ENCODE measurements at regions not wholly inside any gene's neighbourhood (a gene's known extent, or its start where the extent isn't known, plus 50 kb on each side); places are given as distances from the start of the nearest gene placed in this dataset.

DNA sequence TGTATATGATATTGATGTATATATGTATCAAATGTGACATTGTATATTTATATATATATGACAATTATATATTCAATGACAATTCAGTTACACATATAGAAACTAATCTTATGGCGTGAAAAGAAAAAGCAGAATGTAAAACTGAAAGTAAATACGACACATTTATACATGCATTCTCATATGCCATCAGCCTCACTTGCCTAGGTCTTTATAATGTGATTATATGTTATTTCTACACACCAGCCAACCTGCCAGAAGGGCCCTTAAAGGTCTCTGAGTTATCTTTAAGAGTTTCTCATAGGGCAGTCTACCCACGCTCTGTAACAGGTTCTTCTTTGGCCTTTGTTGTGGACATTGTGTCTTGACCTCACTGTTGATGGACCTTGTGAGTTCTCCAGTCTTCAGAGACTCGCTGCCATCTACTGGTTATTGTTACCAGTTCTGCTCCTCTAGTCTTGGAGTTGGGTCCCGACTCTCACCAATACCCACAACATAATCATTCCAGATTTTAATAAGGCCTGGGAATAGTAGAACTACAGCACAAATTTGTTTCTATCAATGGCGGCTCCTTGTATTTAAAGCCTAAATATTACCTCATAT lies 371.5 kb upstream of the GOLIM4 start:
- H3K36me3 Mint-ChIP-seq (ENCODE audit: insufficient read depth) = no peaks in the 10 kb centered on the region
- peaks cover 10% of the 10 kb centered on the region for H3K9me3 Mint-ChIP-seq
- no peaks in the 10 kb centered on the region for H3K27me3 Mint-ChIP-seq (ENCODE audit: low read depth)
- no peak for ATAC-seq
- H3K4me1 Mint-ChIP-seq (ENCODE audit: low read depth) = no peaks in the 10 kb centered on the region
- H3K4me3 Mint-ChIP-seq = no peak overlapping the region
- DNase-seq = no peak

DNA sequence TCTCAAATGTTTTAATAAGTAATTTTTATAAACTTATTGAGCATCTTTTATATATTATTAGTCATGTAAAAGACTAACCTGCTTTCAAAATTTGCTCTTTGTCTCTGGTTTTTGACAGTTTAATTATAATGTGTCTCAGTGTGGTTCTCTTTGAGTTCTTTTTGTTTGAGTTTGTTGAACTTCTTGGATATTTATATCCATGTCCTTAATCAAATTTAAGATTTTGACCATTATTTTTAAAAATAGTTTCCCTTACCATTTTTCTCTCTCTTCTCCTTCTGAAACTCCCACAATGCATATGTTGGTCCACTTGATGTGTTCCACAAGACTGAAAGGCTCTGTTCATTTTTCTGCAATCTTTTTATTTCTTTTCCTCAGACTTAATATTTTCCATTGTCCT lies 366.1 kb upstream of the GOLIM4 start:
- ATAC-seq = no peak
- H3K4me1 Mint-ChIP-seq (ENCODE audit: low read depth) = no peaks in the 10 kb centered on the region
- no peaks in the 10 kb centered on the region for H3K36me3 Mint-ChIP-seq (ENCODE audit: insufficient read depth)
- no peaks in the 10 kb centered on the region for H3K27me3 Mint-ChIP-seq (ENCODE audit: low read depth)
- no peak for DNase-seq
- H3K4me3 Mint-ChIP-seq = no peak overlapping the region
- peaks cover 22% of the 10 kb centered on the region for H3K9me3 Mint-ChIP-seq

DNA sequence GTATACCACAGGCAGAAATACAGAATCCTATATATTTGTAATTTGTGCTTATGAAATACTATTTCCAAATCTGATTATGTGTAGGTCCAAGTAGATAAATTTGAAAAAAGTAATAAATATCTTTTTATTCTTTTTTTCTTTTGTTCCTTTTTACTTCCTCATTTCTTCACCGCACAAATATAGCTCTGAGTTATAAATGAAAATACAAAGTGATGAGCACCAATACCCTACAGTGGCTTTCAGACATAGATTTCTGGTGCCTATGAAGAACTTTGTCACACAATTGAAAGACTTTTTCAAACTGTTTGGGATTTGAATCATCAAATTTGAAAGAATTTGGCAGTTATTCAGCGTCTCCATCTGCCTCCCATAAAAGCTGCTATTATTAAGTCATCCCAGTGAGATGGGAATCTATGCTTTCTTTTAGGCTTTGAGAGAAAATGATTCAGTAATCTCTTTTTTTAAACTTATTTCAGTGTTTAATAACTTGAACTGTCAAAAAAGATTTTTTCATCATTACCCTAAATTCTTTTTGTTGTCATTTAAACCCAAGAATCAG lies 363.6 kb upstream of the GOLIM4 start:
- DNase-seq (no peak), ATAC-seq (no peak)
- H3K9me3 Mint-ChIP-seq = peaks cover 22% of the 10 kb centered on the region
- H3K27me3 Mint-ChIP-seq (ENCODE audit: low read depth) = no peaks in the 10 kb centered on the region
- no peak overlapping the region for H3K4me3 Mint-ChIP-seq
- no peaks in the 10 kb centered on the region for H3K4me1 Mint-ChIP-seq (ENCODE audit: low read depth)
- H3K36me3 Mint-ChIP-seq (ENCODE audit: insufficient read depth) = no peaks in the 10 kb centered on the region

DNA sequence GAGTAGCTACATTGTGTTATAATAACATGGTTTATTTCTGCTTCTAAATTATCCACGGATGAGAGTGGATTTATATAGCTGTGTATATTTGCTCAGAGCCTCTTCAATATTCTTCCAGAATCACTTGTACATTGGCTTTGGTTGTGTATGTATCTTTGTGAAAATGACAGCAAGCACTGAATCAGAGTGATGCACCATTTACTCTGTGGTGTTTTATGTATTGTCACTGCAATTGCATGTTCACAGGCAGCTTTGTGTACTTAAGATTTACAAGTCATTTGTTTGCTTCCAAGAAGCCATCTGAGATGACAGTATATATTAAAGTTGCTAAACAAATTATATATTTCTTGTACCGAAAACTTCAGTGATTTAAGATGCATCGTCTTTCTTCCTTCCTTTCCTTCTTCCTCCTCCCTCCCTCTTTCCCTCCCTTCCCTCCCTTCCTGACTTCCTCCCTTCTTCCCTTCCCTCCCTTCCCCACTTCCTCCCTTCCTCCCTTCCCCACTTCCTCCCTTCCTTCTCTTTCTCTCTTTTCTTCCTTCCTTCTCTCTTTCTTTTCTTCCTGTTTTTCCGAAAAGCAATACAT lies 362.3 kb upstream of the GOLIM4 start:
- H3K4me1 Mint-ChIP-seq (ENCODE audit: low read depth) = no peaks in the 10 kb centered on the region

DNA sequence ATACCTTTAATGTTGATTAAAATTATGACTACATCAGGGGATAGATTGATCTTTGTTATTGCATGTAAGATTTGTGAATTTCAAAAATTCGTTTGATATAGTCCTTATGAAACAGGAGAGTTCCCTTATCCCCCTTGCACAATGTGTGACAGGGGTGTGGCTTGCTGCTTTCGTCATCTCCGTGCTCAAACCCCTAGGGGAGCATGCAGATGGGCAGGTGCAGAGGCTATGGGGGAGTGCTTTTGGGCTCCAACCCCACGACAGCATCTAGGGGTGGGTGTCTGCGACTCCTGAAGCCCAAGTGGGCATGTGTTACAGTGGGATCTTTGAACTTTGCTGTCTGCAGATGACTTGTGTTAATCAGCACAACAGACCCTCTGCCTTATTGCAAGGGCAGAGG lies 360.1 kb upstream of the GOLIM4 start:
- no peaks in the 10 kb centered on the region for H3K27me3 Mint-ChIP-seq (ENCODE audit: low read depth)
- H3K9me3 Mint-ChIP-seq = peaks cover 3% of the 10 kb centered on the region
- H3K4me3 Mint-ChIP-seq = no peak overlapping the region
- no peak for DNase-seq
- ATAC-seq = no peak
- H3K4me1 Mint-ChIP-seq (ENCODE audit: low read depth) = no peaks in the 10 kb centered on the region
- no peaks in the 10 kb centered on the region for H3K36me3 Mint-ChIP-seq (ENCODE audit: insufficient read depth)

More for the DNA sequence above, 362.3 kb upstream of the GOLIM4 start:
- peaks cover 18% of the 10 kb centered on the region for H3K9me3 Mint-ChIP-seq
- ATAC-seq (no peak), DNase-seq (no peak)
- no peaks in the 10 kb centered on the region for H3K27me3 Mint-ChIP-seq (ENCODE audit: low read depth)
- H3K4me3 Mint-ChIP-seq = no peak overlapping the region
- no peaks in the 10 kb centered on the region for H3K36me3 Mint-ChIP-seq (ENCODE audit: insufficient read depth)

DNA sequence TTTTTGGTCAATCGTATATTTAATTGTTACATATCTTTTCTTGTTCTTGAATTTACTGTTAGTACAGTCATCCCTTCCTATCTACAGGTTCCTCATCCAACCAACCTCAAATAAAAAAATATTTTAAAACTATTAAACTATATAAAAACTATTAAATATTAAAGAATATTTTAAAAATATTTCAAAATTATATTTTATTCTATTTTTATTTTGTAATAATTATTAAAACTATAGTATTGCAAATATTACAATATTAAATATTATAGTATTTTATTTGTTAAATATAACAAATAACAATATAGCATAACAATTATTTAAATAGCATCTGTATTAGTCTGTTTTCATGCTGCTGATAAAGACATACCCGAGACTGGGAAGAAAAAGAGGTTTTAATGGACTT lies 357.9 kb upstream of the GOLIM4 start:
- peaks cover 3% of the 10 kb centered on the region for H3K9me3 Mint-ChIP-seq
- H3K27me3 Mint-ChIP-seq (ENCODE audit: low read depth) = no peaks in the 10 kb centered on the region
- DNase-seq (no peak), ATAC-seq (no peak)
- H3K4me3 Mint-ChIP-seq = no peak overlapping the region
- no peaks in the 10 kb centered on the region for H3K36me3 Mint-ChIP-seq (ENCODE audit: insufficient read depth)
- no peaks in the 10 kb centered on the region for H3K4me1 Mint-ChIP-seq (ENCODE audit: low read depth)

DNA sequence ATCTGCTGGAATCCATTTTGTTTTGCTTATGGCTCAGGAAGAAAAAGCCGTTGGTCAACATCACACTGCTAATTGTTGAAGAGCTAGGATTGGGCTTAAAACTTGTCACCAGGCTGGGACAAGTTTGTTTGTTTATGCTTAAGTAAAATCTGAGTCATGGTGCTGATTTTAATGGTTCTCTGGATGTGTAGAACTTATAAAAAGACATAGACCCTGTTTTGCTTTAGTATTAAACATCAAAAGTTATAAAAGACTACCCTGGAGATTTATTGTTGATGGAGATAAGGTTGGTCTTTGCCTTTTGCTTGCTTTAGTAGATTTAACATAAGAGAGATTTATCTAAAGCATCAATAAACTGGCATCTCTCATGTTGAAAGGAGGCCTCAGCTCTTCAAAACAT lies 348.2 kb upstream of the GOLIM4 start:
- Mint-ChIP-seq H3K4me3 (no peak overlapping the region), H3K9me3 (no peaks in the 10 kb centered on the region), H3K27me3 (ENCODE audit: low read depth) (no peaks in the 10 kb centered on the region), H3K36me3 (ENCODE audit: insufficient read depth) (no peaks in the 10 kb centered on the region), H3K4me1 (ENCODE audit: low read depth) (no peaks in the 10 kb centered on the region)
- DNase-seq (no peak), ATAC-seq (no peak)

DNA sequence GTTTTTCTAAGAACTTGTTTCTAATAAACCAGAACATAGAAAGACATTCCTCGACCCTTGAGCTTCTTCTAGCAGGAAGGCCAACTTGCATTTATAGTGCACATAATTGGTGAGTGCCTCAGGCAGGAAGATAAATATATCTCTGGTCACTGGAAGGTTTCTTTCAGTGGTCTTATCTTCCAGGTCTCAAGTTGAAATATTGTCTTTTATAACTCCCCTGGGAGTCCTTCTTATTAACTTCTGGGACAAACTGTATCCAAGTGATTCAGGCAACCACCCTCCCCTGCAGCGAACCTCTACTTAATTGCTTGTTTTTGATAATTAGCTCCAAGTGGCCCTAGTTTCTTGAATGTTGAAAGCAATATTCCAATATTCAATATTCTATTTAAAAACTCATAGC lies 346.8 kb upstream of the GOLIM4 start:
- Mint-ChIP-seq H3K4me1 (ENCODE audit: low read depth) (no peaks in the 10 kb centered on the region), H3K4me3 (no peak overlapping the region), H3K9me3 (peaks cover 3% of the 10 kb centered on the region), H3K36me3 (ENCODE audit: insufficient read depth) (no peaks in the 10 kb centered on the region), H3K27me3 (ENCODE audit: low read depth) (no peaks in the 10 kb centered on the region)
- DNase-seq (no peak), ATAC-seq (no peak)

DNA sequence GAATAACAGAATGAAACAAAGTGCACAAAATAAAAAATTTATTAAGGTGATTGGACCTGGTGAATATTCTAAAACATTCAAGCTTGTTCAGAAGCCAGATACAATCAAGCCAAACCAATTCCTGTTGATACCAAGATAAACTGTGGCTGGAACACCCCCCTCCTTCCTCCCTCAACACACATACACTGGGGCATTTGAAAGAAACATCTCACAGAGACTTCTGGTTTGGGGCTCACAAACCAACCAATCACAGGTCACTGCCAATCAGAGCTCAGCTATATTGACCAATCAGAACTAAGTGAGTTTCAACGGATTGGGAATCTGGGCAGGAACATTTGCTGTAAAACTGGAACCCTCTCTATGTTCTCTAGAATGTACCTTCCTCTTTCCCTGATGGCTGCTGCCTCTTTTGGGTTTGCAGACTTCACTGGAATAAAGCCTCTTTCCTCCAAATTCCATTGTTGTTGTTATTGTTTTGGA lies 340.6 kb upstream of the GOLIM4 start:
- no peak for ATAC-seq
- H3K4me3 Mint-ChIP-seq = no peak overlapping the region
- no peaks in the 10 kb centered on the region for H3K4me1 Mint-ChIP-seq (ENCODE audit: low read depth)
- peaks cover 3% of the 10 kb centered on the region for H3K9me3 Mint-ChIP-seq
- DNase-seq = no peak
- no peaks in the 10 kb centered on the region for H3K36me3 Mint-ChIP-seq (ENCODE audit: insufficient read depth)
- H3K27me3 Mint-ChIP-seq (ENCODE audit: low read depth) = no peaks in the 10 kb centered on the region

DNA sequence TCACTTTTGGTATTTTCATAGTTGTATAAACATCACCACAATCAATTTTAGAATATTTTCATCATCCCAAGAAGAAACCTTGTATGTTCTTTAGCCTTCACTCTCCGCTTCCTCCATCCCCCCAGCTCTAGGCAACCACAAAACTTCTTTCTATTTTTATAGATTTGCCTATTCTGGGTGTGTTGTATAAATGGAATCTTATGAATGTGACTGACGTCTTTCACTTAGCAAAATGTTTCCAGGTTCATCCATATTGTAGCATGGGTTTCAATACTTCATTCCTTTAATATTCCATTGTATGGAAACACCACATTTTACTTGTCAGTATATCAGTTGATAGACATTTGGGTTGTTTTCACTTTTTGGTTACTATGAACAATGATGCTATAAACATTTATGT lies 335.8 kb upstream of the GOLIM4 start:
- H3K36me3 Mint-ChIP-seq (ENCODE audit: insufficient read depth) = no peaks in the 10 kb centered on the region
- no peak for DNase-seq
- ATAC-seq = no peak
- peaks cover 4% of the 10 kb centered on the region for H3K9me3 Mint-ChIP-seq
- no peaks in the 10 kb centered on the region for H3K27me3 Mint-ChIP-seq (ENCODE audit: low read depth)
- no peak overlapping the region for H3K4me3 Mint-ChIP-seq
- no peaks in the 10 kb centered on the region for H3K4me1 Mint-ChIP-seq (ENCODE audit: low read depth)

DNA sequence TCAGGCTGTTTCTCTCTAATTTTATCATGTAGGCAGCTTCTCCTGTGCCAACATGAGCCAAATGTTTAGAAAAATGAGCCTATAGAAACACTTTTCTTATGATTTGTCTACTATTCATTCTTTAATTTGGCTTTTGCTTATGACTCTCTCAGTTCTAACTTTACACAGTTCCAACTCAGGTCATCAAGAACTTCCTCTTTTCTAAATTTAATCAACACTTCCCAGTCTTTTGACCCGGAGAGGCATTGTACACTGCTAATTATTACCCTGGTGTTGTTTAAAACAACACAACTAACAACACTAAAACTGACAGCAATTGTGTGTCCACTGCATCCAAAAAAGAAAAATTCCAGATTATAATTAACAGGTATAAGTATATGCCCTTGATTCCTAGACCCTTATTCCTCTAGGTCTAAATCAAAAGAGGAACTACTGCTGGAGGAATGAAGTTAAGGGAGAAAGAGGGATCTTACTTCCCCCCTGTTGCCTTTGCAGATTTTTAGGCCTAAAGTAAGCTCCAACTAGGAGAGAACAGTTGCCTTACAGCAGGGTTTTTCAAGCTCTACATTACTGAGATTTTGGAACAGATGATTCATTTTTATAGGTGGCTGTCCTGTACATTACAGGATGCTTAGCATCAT lies 332.2 kb upstream of the GOLIM4 start:
- Mint-ChIP-seq H3K9me3 (peaks cover 4% of the 10 kb centered on the region), H3K4me1 (ENCODE audit: low read depth) (no peaks in the 10 kb centered on the region), H3K36me3 (ENCODE audit: insufficient read depth) (no peaks in the 10 kb centered on the region), H3K4me3 (no peak overlapping the region), H3K27me3 (ENCODE audit: low read depth) (no peaks in the 10 kb centered on the region)
- ATAC-seq (no peak), DNase-seq (no peak)

DNA sequence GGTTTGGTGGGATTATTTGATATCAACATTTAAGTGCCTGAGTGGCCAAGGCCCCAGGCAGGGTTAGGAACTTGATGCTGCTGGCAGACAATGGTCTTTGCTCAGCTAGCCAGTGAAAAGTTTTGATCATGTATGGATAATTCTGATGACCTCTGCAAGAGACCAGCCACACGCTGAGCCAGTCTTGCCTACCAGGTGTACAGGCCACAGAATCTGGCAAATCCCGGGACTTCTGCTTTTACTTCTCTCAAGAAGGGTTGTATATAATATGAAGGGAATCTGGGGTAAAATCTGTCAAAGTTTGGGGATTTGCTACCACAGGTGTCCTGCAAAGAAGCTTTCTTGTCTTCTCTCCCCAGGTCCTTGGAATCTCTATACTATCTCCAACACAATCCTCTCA lies 331.4 kb upstream of the GOLIM4 start:
- Mint-ChIP-seq H3K36me3 (ENCODE audit: insufficient read depth) (no peaks in the 10 kb centered on the region), H3K4me3 (no peak overlapping the region), H3K27me3 (ENCODE audit: low read depth) (no peaks in the 10 kb centered on the region), H3K9me3 (peaks cover 4% of the 10 kb centered on the region), H3K4me1 (ENCODE audit: low read depth) (no peaks in the 10 kb centered on the region)
- ATAC-seq (no peak), DNase-seq (no peak)

DNA sequence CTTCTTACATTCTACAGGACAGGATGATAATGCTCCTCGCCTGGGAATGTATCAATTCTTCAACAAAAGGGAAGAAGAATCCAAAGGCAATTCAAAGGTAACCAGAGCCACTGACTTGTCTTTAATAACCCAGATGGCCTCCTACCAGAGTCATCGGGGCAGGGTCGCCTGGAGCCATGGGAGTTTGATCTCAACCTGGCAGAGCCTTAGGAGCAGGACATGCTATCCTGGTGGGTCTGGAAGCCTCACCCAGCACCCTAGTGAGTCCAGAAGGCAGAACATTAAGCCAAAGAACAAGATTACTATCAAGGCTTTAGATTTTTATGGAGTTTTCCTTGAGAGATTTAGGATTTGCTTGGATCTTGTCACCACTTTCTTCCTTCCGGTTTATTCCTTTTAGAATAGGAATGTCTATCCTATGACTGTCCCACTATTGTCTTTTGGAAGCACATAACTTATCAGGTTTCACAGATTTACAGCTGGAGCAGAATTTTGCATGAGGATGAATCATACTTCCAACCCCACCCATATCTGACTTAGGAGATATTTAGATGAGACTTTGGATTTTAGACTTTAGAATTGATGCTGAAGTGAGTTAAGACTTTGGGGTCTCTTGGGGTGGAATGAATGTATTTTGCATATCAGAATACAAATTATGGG lies 330.3 kb upstream of the GOLIM4 start:
- no peak for ATAC-seq
- H3K4me1 Mint-ChIP-seq (ENCODE audit: low read depth) = no peaks in the 10 kb centered on the region
- no peak for DNase-seq
- H3K36me3 Mint-ChIP-seq (ENCODE audit: insufficient read depth) = no peaks in the 10 kb centered on the region
- H3K9me3 Mint-ChIP-seq = peaks cover 4% of the 10 kb centered on the region
- no peak overlapping the region for H3K4me3 Mint-ChIP-seq
- H3K27me3 Mint-ChIP-seq (ENCODE audit: low read depth) = no peaks in the 10 kb centered on the region

DNA sequence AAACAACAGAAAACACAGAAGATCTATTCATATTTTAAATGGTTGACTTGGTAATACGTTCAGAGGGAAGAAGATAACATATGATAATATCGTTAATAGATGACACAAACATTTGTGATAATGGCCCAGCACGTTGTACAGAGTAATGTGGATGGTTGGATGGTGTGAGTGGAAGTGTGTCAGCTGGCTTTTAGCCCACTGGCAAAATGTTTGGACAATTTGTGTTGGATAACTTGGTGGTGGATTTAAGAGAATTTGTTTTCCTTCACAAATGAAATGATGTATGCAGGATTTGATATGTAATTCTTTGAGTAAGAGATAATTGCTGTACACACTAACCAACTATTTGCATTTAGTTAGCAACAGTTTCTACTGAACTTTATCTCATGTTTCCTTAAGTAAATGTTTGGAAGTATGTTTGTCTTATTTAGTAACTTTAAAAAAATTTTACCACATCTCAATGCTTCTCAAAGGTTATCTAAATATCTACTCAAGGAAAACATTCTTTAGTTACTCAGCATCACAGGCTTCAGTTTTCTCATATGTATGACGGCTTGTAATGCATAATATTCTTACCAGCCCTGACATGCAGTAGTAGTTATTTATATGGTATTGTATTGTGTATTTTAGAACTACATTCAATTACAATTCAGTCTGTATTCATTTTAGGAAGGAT lies 328.5 kb upstream of the GOLIM4 start:
- H3K9me3 Mint-ChIP-seq = no peaks in the 10 kb centered on the region
- DNase-seq = no peak
- no peak for ATAC-seq
- no peaks in the 10 kb centered on the region for H3K4me1 Mint-ChIP-seq (ENCODE audit: low read depth)
- no peaks in the 10 kb centered on the region for H3K36me3 Mint-ChIP-seq (ENCODE audit: insufficient read depth)
- no peak overlapping the region for H3K4me3 Mint-ChIP-seq
- no peaks in the 10 kb centered on the region for H3K27me3 Mint-ChIP-seq (ENCODE audit: low read depth)
